ENCODE measurements at regions not wholly inside any gene's neighbourhood (a gene's known extent, or its start where the extent isn't known, plus 50 kb on each side); places are given as distances from the start of the nearest gene placed in this dataset.
"Not testable (repeated sequence)": the region's sequence is repeated elsewhere in the genome, so short reads cannot be mapped to it uniquely, and the experiment has no call there.

DNA sequence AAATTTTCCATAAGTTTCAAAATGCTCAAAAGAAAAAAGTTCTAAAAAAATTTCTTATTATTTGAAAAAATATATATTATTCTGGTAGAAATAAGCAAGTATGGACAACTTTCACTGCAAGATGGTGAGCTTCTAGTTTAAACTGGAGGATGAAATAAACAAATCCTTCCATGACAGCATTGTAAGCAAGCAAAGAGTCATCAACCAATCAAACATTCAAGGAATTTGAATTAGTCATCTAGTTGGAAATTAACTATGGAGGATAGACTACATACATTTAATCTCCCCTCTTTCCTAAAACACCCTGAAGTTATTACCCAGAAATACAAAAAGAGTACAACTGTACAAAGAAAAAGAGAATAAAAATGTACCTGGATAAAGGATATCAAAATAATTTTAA is 51.0 kb upstream of the IRX5 start:
- intact Hi-C loops (cut with DNase I) = no loop called here
- DNase-seq = no peak

DNA sequence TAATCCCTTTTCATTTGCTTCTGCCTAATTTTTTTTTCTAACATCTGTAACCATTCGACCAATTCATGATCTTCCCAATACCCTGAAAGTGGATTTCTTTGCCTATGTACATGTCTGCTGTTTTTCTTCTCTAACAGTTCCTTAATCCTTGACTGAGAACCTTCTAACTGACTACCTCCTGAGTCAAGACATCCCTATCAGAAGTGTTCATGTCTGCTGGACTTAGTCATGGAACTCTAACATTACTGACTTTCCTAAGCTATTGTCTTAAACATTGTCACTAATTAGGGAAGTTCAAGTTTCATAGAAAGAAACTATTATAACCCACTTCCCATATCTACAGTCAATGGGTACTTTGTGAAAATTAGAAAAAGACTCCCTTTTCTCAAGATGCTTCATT is 52.4 kb upstream of the IRX5 start:
- intact Hi-C loops (cut with DNase I) = no loop called here
- no peak for DNase-seq

DNA sequence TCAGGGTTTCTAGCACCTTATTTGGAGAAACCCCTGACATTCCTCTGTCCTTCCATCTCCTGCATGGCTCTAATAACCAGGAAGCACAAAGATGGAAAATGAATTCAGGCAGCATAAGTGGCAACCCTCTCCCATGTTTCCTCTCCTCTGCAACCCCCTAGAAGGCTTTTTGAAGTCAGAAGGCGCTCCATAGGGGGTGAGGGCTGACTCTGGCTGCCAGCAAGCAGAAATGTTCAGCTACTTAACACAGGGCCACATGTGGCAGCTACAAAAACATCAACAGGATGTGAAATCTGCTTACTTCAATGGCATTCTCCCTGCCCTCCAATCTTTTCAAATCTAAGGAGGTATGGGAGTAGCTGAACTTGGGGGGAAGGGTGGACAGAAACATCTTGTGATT is 55.2 kb upstream of the IRX5 start:
- intact Hi-C loops (cut with DNase I) = no loop called here
- no peak for DNase-seq

DNA sequence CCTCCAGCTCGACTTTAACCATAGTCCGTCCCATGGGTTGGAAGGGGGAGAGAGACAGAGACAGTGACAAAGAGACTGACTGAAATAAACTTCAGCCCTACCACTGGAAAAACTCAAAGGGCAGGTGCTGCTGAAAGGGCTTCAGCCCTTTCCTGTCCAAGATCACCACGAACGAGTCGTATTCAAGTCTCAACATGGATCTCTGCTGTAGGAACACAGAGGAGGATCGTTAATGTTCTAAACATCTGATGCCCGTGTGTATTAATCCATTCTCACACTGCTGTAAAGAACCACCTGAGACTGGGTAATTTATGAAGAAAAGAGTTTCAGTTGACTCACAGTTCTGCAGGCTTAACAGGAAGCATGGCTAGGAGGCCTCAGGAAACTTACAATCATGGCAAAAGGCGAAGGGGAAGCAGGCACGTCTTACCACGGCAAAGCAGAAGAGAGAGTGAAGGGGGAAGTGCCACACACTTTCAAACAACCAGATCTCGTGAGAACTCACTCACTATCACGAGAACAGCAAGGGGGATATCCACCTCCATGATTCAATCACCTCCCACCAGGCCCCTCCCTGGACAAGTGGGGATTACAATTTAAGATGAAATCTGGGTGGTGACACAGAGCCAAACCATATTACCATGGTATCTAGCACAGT is 56.8 kb upstream of the IRX5 start:
- intact Hi-C loops (cut with DNase I); DNase-seq: not testable (repeated sequence)

DNA sequence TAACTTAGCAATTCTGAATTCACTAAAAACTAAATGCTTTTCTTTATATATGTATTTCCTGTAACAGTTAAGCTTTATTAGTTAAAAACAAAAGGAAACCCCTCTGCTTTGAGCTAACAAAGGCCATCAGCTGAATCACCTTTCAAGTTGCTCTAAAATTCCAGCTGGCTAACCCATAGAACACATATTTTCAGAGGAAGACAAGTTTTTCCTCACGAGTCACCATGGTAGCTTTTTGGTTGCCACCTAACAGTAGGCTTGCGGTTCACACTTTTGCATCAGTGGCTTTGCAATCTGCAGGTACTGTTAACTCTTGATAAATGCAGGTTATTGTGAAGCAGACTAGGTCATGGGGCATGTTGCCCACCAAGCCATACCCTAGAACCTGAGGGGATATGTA is 57.6 kb upstream of the IRX5 start:
- DNase-seq = no peak
- intact Hi-C loops (cut with DNase I) = no loop called here

DNA sequence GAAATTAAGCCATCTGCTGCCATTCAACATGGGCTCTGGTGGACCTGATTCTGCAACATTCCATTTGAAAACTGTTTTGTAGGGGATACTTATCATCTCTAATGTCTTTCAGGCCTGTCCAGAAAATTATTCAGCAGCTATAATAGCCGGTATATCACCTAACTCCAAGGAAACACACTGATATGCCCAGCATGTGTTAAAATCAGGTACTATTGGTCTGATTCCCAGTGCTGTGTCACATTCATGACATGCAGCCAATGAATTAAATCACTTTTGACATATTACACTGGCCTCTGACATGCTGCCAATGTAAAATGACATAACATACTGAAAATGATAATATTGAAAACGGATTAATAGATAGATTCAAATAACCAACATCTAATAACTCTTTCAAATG is 60.5 kb upstream of the IRX5 start:
- intact Hi-C loops (cut with DNase I) = no loop called here
- DNase-seq = no peak

DNA sequence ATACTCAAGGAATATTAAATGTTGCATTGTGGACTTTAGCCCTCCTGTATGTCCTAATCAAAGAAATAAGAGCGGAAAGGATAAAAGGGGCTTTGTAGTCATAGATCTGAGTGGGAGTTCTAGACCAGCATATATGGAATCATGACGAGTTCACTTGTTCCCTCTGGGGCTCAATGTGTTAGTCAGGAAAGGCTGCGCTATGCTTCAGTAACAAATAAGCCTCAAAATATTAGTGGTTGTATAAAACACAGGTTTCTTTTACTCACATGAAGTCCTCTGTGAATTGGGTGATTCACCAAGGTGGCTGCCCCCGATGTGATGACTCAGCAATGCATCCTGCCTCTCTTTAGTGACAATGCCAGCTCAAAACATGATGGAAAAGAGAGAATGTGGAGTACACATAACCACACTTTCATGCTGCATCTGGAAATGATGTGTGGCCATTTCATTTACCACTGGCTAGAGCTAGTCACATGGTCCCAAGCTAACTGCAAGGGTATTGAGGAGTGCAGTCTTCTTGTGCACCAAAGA is 63.3 kb upstream of the IRX5 start:
- intact Hi-C loops (cut with DNase I) = no loop called here
- no peak for DNase-seq

DNA sequence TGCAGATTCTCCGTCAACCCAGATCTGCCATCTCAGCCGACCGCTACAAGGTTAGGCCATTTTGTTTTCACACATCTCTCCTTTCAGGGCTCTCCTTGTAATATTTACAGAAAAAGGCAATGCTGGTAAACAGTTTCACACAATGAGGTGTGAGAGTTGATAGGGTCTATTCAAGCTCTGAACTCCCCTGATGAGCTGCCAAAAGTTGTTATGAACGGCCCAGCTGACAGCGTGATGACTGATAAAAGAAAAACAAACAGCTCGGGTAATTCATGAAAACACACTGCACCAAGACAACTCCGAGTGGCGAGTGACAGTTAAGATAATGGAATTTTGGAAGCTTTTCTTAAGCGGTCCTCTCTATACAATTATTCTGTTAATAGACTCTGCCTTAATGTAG is 68.1 kb upstream of the IRX5 start:
- DNase-seq = no peak

DNA sequence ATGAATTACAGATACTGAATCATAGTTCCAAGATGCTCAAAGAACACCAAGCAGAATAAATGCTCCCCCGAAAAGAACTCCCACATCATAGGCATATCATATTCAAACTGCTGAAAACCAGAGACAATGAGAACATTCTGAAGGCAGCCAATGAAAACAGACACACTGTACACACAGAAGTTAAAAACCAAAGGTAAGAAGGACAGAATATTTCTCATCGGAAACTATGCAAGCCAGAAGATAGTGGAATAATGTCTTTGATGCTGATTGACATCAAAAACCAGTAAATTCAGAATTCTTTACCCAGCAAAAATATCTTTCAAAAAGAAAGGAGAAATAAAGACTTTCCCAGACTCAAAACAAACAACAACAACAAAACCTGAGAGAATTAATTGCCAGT is 73.8 kb upstream of the IRX5 start:
- DNase-seq = no peak
- intact Hi-C loops (cut with DNase I) = no loop called here

More for the DNA sequence above, 68.1 kb upstream of the IRX5 start:
- intact Hi-C loops (cut with DNase I) = no loop called here

DNA sequence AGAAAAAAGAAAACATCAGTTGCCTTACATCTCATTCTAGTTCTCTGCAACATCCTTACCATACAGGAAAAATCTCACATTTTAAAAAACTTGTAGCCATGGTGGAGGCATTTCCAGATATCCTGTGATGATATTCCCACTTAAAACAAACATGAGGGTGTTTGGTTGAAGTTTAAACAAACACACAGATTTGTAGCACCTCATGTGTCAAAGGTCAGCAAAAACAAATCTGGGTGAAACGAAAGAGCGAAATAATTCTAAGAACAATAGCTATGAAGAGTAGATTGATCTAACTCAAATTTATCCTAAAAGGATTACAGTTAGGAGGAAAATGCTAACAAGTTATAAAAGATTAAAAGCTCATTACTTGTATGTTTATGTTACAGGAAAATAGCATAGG is 83.1 kb upstream of the IRX5 start:
- intact Hi-C loops (cut with DNase I) = no loop called here
- no peak for DNase-seq

DNA sequence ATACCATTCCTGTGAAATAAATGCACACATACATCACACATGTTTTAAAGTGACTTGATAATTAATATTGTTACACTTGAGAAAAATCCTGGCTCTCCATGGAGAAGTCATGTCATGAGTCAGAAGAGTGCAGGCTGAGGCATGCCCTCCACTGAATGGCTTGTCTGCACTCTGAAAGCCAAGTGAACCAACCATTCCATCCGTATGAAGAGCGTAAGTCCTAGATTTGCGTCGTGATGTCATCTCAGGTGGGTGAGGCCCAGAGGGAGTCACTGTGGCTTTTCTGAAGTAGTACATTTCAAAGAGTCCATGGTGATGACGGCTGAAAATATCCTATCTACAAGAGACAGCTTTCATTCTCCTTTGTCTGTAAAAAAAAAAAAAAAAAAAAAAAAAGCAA is 83.5 kb upstream of the IRX5 start:
- intact Hi-C loops (cut with DNase I) = no loop called here
- DNase-seq = no peak

DNA sequence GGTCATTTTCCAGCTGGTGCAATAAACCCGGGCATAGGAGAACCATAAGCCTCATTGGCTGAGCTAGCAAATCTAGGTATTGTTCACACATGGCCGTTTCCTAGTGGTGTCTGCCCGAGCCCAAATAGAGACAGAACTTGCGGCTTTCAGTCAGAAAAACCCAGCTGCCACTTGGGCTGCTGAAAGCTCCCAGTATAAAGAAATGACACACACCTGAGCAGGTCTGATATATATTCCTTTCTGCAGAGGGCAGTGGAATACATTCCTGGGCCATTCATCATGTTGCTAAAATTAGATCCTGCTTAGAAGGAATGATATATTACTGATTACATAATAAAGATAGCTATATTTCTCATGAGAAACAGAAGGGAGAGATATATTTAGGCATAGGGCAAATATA is 83.9 kb upstream of the IRX5 start:
- intact Hi-C loops (cut with DNase I) = no loop called here
- DNase-seq = no peak

DNA sequence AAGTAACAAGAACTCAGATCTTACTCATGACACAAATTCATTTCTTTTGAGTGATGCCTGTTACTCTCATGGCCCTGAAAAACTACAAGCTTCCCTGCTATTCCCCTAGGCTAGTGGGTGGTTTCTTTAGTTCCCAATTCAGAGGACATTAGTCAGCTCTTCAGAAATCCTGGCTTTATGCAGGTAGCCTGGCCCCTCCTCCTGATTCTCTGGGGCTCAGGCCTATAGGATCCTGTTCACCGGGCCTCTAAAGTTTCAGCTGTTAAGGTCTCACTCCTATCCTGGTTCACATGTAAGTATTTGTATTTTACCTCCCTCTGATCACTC is 87.3 kb upstream of the IRX5 start:
- intact Hi-C loops (cut with DNase I) = no loop called here
- DNase-seq = no peak

DNA sequence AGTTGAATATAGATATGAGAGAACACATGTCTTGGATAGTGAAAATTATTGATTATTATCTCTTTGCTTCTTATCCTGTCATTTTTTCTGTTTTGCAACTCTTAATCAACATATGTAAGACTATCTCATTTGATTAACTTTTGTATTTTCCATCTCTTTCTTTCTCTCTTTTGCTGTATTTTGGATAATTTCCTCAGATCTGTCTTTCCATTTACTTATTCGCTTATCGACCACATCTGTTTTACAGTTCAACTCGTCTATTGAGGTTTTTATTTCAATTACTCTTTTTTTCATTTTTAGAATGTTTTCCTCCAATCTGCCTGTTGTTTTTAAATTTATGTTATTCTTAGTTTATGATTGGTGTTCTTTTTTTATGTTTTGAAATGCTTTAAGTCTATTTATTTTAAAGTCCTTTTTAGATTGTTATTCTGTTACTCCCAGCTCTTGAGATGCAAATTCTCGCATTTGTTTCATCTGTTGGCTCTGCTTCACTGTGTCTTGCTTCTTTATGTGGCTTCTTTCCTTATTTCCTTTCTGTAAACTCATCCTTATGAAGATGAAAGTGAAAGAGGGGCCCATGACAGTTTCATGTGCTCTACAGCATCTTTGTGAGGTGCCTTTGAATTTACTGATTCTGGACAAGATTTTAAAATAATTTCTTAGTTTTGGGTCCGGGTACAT is 87.8 kb upstream of the IRX5 start:
- intact Hi-C loops (cut with DNase I) = no loop called here
- DNase-seq = no peak

DNA sequence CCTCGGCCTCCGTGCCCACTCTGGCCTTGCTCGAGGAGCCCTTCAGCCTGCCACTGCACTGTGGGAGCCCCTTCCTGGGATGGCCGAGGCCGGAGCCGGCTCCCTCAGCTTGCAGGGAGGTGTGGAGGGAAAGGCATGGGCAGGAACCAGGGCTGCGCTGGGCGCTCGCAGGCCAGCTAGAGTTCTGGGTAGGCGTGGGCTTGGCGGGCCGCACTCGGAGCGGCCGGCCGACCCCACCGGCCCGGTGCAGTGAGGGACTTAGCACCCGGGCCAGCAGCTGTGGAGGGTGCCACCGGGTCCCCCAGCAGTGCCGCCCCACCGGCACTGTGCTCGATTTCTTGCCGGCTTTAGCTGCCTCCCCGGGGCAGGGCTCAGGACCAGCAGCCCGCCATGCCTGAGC is 101.0 kb upstream of the IRX5 start:
- no peak for DNase-seq
- intact Hi-C loops (cut with DNase I) = no loop called here

DNA sequence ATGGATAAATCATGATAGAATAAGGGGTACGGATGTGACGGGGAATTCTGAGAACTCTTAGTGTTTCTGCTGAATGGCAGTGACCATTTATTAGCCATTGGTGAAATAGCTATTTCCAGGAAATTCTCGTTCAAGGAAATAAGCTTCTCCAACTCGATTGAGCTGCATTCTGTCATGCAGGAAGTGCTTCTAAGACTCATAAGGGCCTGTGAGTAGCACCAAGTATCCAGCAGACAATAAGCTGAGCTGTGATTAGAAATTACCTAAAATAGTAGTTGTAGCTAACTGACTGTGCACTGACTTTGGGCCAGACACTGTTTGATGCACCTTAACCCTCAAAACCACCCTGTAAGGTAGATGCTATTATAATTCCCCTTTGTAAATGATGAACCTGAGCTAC is 107.8 kb upstream of the IRX5 start:
- no peak for DNase-seq
- intact Hi-C loops (cut with DNase I) = no loop called here

DNA sequence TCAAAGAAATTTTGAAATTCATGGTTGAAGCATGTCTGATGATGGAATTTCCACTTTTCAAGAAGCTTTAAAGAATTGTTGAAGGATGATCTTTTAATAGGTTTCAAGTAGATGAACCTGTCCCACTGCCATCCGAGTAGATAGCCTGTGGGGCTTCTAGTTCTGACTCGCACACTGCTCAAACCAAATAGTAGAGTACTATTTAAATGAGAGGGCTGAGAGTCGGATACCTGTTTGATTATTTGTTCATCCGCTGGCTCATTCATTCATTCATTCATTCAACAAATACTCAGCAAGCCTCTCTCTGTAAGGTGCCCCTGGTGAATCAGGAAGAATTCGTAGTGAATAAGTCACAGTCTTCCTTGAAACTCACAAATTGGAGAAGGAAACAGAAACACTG is 108.2 kb upstream of the IRX5 start:
- intact Hi-C loops (cut with DNase I) = no loop called here
- no peak for DNase-seq

DNA sequence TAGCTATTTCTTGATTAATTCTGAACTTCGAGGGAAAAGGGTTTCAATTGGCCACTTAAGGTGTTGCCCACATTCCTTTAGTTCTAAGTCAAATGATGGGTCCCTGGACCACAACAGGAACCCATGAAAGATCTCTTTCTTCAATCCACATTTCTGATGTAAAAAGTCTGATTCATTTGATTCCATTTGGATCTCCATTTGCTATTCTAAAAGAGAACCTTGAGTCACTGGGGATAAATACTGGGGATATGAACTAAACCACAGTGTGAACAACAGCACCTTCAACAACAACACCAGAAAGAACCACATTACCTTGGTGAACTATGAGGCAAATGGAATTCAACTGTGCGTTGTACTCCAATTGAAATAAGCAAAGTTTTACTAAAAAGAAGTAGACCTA is 108.9 kb upstream of the IRX5 start:
- no peak for DNase-seq
- intact Hi-C loops (cut with DNase I) = no loop called here

DNA sequence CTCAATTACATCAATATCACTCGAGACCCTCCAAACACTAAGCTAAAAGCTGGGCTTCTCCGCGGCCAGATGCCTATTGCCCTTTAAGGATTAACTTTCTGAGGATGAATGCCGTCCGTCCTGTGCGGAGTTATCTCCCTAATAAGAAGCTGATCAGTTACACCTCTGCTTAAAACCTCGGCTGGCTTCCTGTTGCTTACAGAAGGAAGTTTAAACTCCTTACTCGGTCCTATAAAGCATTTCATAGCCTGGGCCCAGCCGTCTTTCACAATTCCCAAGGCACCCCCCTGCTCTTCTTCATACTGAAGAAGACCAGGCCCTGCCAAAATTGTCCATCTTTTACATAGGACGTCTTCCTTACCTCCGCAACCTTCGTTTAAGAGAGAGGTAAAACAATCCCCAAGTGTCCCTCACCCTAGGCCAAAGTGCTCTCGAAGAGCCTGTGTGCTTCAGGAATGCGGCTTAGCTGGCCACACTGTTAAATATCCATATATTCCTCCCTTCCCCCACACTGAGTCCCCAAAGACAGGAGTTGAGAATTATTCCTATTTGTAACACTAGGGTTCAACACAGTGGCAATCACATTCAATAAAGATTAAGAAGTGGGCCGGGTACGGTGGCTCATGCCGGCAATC is 112.6 kb upstream of the IRX5 start:
- DNase-seq = no peak
- intact Hi-C loops (cut with DNase I) = no loop called here

DNA sequence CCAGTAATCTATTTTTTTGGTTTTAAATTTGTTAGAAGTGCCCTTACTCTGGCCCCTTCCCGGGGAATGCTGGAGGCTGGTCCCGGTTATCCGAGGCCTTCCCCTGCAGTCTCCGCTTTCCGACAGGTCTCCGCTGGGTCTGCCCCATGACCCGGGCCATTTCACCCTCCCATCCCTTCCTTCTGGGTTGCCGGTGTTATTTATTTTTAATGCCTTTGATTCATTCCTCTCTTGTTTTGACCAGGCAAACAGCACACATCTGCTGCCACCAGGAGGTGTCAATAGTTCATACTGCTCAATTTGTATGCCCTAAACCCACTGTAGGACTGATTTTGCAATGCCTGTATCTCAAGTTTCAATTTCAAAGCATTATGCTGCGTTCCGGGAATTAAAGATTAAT is 113.2 kb upstream of the IRX5 start:
- DNase-seq = peak in 1 of 42 donors; percentile 8
- intact Hi-C loops (cut with DNase I) = no loop called here

DNA sequence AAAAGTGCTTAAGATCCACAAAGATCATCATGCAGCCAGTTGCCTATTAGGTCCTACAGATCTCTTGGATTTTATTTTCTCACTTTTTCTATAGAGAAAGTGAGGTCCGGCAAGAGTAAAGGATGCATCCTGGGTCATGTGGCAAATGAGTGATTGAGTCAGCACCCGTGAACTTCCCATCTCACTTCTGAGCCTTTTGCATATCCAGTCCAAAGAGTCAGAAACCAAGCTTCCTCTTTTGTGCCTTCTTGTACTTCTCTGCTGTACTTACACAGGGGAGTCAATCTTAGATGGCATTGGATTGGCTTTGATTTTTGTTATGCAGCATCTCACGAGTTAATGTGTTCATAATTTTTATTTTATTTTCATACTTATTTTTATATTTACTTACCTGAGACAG is 114.2 kb upstream of the IRX5 start:
- intact Hi-C loops (cut with DNase I) = no loop called here

More for the DNA sequence above, 114.2 kb upstream of the IRX5 start:
- no peak for DNase-seq

Measured in head of caudate nucleus (tissue), 42 donors.